HG02981 (cell line): ENCODE measurements at regions not wholly inside any gene's neighbourhood (a gene's known extent, or its start where the extent isn't known, plus 50 kb on each side); places are given as distances from the start of the nearest gene placed in this dataset.

Experiments used
- ATAC-seq: cut with Tn5 transposase; IDR thresholded peaks from one replicate; pipeline ENCODE4 v1.9.1; 2021; ENCODE audit warnings: mild to moderate bottlenecking, moderate library complexity; ENCODE audit not compliant: unreplicated experiment

DNA sequence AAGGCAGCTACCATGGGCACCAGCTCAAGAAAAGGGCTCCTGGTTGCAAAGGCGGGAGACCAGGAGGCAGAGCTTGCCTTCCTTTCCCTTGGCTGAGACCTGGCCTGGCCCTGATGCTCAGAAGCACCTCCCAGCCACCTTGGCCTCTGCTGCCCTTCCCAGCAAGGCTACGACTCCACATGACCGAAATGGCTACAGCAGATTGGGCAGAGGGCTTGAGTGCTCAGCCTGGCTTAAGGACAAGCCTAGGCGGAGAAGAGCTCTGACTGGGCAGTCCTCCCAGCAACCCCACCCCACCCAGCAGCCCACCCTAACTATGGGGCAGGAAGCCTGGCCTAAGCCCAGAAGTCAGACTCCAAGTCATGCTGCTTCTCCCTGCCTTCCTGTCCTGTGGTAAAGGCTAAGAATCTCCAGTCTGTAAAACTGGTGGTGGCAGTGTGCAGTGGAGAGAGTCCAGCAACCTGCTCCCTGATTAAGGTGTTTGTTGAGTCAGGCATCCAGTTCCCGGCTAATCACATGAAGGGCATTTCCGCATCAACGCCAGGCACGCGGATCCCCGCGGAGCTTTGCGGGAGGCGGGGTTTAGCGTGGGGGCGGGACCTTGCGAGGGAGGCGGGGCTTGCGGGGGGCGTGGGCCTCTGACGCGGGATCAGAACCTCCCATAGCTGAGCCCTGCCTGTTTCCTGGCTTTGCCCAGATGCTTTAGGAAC, 256.0 kb downstream of the BCL11A start:
- ATAC-seq, result no peak

DNA sequence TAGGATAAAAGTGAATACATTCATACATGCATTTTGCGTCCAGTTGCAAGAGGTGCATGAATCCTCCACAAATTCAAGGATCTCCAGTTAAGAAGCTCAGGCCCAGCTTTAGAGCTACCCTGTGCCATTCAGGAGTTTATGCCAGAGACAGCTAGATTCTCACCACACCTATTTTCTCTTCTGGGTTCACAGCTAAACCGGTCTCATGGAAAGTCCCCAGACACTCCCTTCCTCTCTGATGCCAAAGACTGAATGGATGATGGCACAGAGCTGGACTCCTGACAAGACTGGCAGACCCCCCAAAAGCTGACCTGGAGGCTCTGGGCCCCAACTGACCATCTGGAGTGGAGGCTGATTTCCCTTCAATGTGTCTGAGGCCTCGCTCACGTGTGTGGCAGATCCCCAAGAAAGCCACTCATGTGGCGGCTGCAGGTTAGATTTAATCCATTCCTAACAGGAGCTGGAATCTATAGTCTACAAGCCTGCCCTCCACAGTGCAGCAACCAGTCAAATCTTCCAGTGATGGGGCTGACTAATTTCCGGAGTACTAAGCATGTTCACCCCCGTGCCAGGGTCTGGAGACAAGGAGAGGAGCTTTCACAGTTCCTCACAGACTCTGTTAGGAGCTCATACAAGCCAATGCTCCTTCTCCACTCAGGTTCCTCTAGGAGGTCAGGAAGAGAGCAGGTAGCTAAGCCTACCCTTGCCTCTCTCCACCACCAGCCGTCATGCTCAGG, 257.1 kb downstream of the BCL11A start:
- no peak for ATAC-seq

DNA sequence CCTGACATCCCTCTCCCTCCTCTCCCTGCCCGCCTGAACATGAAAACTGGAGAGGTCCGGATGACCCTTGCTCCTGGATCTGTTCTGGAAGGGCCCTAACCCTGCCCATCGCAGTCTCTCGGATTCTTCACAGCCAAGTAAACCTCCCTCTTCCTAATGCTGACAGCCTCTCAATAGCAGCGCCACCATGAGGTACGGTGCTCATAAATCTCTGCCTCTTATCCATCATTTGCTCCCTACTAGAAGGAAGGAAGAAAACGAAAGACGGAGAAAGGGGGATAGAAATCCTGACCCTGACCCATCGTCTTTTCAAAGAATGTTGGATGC, 257.9 kb downstream of the BCL11A start:
- ATAC-seq, result no peak

GRCh38 chr2:60294901-60295635, 258.4 kb downstream of the BCL11A start:
- no peak for ATAC-seq

GRCh38 chr2:60292242-60292641, 261.2 kb downstream of the BCL11A start:
- ATAC-seq, result no peak

- ATAC-seq, result no peak
These were observed 262.9 kb downstream of the BCL11A start for GRCh38 chr2:60290509-60290908.

DNA sequence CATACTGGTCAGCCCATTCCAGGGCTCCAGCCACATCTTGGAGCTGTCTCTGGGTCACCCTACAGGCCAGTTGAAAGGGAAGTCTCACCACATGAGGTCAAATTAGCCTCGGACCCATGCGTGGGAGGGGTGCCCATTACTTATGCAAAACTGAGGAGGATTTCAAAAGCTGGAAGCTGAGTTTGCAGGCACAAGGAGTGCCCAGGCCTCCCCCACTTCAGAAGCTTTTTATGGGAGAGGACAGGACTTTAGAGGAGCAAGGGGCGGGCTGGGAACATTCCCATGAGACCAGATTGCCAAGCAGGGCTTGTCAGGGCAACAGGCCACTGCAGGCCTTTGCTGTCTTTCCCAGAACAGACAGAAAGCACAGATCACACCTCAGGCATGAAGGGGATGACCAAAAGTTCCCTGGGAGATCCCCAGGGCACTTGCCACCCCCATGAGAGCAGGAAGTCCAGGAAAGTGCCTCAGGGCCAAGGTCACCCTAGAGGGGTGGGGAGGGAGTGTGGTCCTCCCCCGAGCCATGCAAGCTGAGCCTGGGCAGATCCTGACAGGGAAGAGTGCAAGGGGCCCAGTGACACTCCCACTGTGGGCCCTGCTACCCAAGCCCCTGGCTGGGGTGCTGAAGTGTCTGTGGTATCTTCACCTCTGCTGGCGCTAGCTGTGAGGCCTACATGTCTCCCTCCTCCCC, 267.7 kb downstream of the BCL11A start:
- no peak for ATAC-seq

GRCh38 chr2:60283626-60284025, 269.8 kb downstream of the BCL11A start:
- ATAC-seq, result no peak

DNA sequence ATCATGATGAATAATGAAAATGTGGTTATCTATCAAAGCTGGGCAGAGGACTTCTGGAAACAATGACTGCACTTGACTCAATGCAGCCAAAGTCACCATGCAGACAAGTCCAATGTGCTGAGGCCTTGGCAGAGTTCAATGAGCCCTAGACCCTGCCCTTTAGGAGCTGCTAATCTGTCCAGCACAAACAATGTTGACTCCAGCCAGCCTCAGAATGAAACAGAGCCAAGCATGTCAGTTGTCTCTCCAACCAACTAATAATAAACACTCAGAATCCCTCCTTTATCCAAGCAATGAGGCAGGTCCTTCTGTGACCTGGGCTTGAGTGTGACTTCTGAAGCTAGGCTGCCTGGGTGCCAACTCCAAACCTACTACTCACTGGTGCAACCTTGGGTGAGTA, 270.6 kb downstream of the BCL11A start:
- ATAC-seq, result no peak

DNA sequence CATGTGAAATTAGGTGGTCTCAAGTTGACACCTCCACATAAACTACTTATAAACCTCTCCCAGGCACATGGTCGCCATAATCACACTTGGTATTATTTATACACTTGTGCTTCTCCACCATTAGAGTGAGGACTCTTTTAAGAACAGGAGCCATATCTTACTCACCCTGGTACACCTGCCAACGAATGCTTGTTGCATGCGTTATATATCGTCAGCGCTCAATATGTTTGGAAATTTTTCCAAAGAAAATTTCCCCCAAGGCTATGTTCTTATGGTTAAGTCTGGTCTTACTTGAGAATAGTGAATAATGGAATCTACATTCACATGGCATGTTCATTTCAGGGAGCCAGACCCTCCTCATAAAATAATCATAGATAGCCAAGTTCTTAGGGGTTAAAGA, 271.7 kb downstream of the BCL11A start:
- ATAC-seq, result no peak

GRCh38 chr2:60280238-60280637, 273.2 kb downstream of the BCL11A start:
- ATAC-seq, result no peak

DNA sequence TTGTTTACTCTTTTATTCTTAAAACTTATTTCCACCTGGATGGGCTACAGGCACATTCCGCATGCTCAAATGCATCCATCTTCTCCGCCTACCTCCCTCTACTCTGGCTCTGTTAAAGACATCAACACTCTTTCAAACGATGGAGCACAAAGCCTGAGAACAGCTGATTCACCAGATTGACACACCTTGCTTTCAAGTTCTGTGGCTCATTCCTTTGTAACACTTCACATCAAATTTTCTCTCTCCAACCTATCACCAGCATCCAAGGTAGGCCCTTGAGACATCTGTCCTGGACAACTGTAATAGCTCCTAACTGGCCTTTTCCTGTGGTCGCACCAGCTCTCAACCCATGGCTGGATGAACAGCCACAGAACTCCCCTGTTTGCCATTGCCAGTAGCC, 274.5 kb downstream of the BCL11A start:
- no peak for ATAC-seq

- no peak for ATAC-seq
These were observed 277.5 kb downstream of the BCL11A start for GRCh38 chr2:60275958-60276357.

DNA sequence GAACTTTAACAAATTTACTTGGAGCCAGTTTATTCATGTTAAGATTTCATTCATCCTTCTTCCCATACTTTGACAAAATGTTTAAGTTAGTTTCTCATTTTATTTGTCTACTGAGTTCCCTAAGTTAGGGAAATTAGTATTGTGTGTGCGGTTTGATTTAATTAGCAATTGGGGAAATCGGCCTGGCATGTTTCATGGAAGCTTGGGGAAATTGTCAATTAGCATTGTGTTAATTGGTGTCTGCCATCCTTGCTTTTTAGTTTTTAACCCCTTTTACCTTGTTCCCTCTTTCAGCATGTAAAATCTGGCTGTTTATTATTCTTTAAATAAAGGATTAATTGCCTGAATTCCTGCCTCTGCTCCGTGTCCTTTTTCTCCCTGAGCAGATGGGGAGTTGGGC, 279.6 kb downstream of the BCL11A start:
- no peak for ATAC-seq

DNA sequence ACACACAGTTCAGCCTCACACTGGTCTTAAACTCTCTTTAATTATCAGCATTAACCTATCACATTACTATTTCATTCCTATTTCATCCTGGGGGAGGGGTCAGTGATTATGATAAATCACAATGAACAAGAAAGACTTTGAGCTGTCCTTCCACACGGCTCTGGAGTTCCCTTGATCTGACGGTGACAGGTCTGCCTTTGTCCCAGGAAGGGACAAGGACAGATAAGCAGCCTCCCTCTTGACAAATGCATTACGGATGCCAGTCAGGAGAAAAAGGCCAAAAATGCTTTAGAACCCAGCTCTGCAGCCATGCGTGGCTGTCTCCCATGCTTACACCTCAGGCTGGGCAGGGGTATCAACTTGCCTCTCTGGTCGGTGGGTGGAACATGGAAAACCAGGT, 281.7 kb downstream of the BCL11A start:
- ATAC-seq, result no peak

DNA sequence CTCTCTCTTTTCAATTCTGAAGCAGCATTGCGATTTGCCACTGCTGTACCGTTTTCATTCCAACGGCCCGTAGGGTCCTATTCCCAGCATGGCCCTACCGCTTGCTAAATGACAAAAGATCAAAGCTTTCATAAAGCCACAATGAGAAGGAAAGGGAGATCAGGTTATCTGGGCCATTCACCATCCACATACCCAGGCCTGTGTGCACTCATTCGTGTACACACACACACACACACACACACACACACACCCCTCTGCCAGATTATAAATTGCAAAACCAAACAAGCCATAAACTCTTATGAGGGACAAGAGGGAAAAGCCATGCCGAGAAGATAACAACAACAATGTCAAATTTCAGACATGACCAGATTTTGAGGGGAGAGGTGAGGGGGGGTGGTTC, 282.3 kb downstream of the BCL11A start:
- ATAC-seq, result no peak

DNA sequence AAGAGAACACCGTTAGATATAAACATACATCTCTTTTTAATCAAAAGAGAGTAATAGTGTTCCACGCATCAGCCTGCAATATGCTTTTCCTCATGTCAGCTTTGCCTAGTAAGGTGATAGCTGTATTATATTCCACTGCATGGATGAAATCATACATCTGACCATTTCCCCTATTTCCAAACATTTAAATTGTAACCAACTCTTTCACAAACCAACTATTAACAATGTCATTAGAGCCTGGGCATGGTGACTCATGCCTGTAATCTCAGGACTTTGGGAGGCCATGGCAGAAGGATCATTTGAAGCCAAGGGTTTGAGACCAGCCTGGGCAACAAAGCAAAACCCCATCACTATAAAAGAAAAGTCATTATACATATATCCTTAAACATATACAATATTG, 284.8 kb downstream of the BCL11A start:
- no peak for ATAC-seq

DNA sequence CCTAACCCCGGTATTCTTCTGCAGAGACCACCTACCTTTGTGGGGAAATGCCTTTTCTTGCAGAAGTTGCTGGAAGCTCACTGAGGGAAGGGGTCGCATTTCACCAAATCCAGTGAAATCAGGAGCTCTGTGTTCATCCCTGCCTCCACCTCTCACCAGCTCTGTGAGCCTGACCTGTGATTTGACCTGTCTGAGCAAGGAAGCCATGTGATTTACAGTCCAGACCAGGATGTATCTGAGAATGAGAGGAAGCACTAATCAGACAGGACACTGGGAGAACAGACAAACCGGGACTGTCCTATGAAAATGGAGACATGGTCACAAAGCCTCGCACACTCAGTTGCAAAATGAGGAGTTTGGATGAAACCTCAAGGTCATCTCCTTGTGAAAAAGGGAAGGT, 285.4 kb downstream of the BCL11A start:
- ATAC-seq, result no peak

- ATAC-seq, result no peak
These were observed 286.3 kb downstream of the BCL11A start for GRCh38 chr2:60267122-60267521.

- no peak for ATAC-seq
These were observed 291.3 kb downstream of the BCL11A start for GRCh38 chr2:60262178-60262577.

DNA sequence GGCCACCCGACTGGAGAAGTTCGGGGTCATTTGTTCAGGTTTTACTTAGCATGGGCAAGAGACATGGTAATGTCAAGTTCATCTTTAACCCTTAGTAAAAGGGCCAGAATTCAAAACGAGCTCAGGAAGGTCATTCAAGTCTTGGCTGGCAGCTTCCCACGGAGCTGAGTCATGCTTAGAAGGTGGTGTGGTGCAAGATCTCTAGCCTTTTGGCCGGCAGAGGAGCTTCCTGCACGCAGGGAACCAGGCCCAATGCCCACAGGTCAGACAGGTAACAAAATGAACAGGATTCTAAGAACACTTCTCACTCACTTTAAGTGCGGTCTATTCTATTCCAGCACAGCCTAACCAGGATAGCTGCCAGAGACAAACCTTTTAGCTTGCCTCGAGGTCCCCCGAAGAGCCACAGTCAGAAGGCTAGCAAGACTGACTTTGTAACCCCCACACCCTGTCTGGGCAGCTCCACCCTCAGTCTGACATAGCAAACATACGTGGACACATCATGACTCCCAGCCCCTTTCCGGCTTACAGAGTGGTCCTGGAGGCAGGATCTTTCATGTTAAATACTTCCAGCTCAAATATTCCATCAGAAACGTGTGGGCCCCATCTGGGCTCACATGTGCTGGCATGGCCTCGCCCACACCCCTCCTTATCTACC, 292.7 kb downstream of the BCL11A start:
- ATAC-seq, result no peak
